IMR-90 (cell line): ENCODE measurements at regions not wholly inside any gene's neighbourhood (a gene's known extent, or its start where the extent isn't known, plus 50 kb on each side); places are given as distances from the start of the nearest gene placed in this dataset.

Source experiments
- ATAC-seq: fragments of 200-7000 bp; cut with Tn5 transposase; 2 replicates; pipeline ENCODE4 v1.9.1; 2020; ENCODE audit warnings: low read depth, mild to moderate bottlenecking, moderate library complexity
- BruUV-seq: library from RNA; stranded (reverse); fragments of 400-500 nt; replicated peaks from 2 replicates; lab custom pipeline; 2021; lab: Mats Ljungman, UMichigan
- CTCF ChIA-PET: fragments of 300-600 bp; formaldehyde crosslinking; extraction: SDS; loops from one replicate; lab custom pipeline; 2021; ENCODE audit warnings: antibody characterized with exemption; lab: Yijun Ruan, JAX
- POLR2A ChIA-PET: fragments of 300-600 bp; sonication (Branson Sonifier 250); formaldehyde crosslinking; loops from one replicate; lab custom pipeline; 2022; ENCODE audit warnings: antibody characterized with exemption; ENCODE audit not compliant: unreplicated experiment; lab: Charles Lee
- DNase-seq: peaks from one replicate; pipeline ENCODE4 v3.0.0; 2013
- H2AFZ ChIP-seq: replicated peaks from 2 replicates; pipeline ENCODE3; 2013; ENCODE audit warnings: low read length, mild to moderate bottlenecking; ENCODE audit not compliant: poor library complexity
- H2AK5ac ChIP-seq: 2 replicates; pipeline ENCODE4 v1.6.1; 2013; ENCODE audit warnings: low read depth, low read length, inconsistent platforms
- H2AK9ac ChIP-seq: replicated peaks from 2 replicates; pipeline ENCODE3; 2013; ENCODE audit warnings: mild to moderate bottlenecking, low read depth, low read length, moderate library complexity; ENCODE audit not compliant: poor library complexity
- H2BK120ac ChIP-seq: 2 replicates; pipeline ENCODE4 v1.6.1; 2013; ENCODE audit warnings: low read depth, low read length, inconsistent platforms
- H2BK15ac ChIP-seq: 3 replicates; pipeline ENCODE4 v1.6.1; 2013; ENCODE audit warnings: low read depth, low read length, inconsistent platforms
- H2BK20ac ChIP-seq: 2 replicates; pipeline ENCODE4 v1.6.1; 2013; ENCODE audit warnings: low read depth, mild to moderate bottlenecking, inconsistent platforms, low read length, moderate library complexity
- H2BK5ac ChIP-seq: 2 replicates; pipeline ENCODE4 v1.6.1; 2013; ENCODE audit warnings: mild to moderate bottlenecking, low read depth, low read length, inconsistent platforms; ENCODE audit not compliant: poor library complexity, severe bottlenecking
- H3K14ac ChIP-seq: replicated peaks from 2 replicates; pipeline ENCODE4 v1.6.1; 2013; ENCODE audit warnings: low read depth, low read length, inconsistent platforms
- H3K18ac ChIP-seq: 2 replicates; pipeline ENCODE4 v1.6.1; 2013; ENCODE audit warnings: low read depth, low read length, control low read depth
- H3K23ac ChIP-seq: 2 replicates; pipeline ENCODE4 v1.6.1; 2013; ENCODE audit warnings: low read depth, low read length, inconsistent platforms
- H3K27ac ChIP-seq: 2 replicates; pipeline ENCODE4 v1.5.1; 2013; ENCODE audit warnings: mild to moderate bottlenecking, control low read depth, low read length; ENCODE audit not compliant: insufficient read depth
- H3K27me3 ChIP-seq: 2 replicates; pipeline ENCODE4 v1.6.1; 2013; ENCODE audit warnings: low read length; ENCODE audit not compliant: control insufficient read depth, insufficient read depth
- H3K36me3 ChIP-seq: 2 replicates; pipeline ENCODE4 v1.6.1; 2013; ENCODE audit warnings: low read length, mixed read lengths; ENCODE audit not compliant: control insufficient read depth, insufficient read depth
- H3K4ac ChIP-seq: 2 replicates; pipeline ENCODE4 v1.6.1; 2013; ENCODE audit warnings: low read depth, low read length, inconsistent platforms
- H3K4me1 ChIP-seq: 2 replicates; pipeline ENCODE4 v1.6.1; 2013; ENCODE audit warnings: low read length, mixed read lengths; ENCODE audit not compliant: control insufficient read depth, insufficient read depth
- H3K4me2 ChIP-seq: 2 replicates; pipeline ENCODE4 v1.6.1; 2013; ENCODE audit warnings: low read depth, mild to moderate bottlenecking, control low read depth, low read length, moderate library complexity
- H3K4me3 ChIP-seq: 2 replicates; pipeline ENCODE4 v1.5.1; 2013; ENCODE audit warnings: low read depth, mild to moderate bottlenecking, control low read depth, low read length, moderate library complexity; ENCODE audit not compliant: insufficient read depth
- H3K56ac ChIP-seq: 2 replicates; pipeline ENCODE4 v1.6.1; 2013; ENCODE audit warnings: low read length, inconsistent platforms; ENCODE audit not compliant: insufficient read depth; ENCODE audit errors: extremely low read depth
- H3K79me1 ChIP-seq, 2 experiments: 2 replicates each; pipeline ENCODE4 v1.6.1; 2013; ENCODE audit warnings: low read length in 2 of 2, inconsistent platforms in 1 of 2, low read depth in 1 of 2
- H3K9ac ChIP-seq: 2 replicates; pipeline ENCODE4 v1.6.1; 2013; ENCODE audit warnings: low read depth, low read length, control low read depth
- H3K9me1 ChIP-seq: 2 replicates; pipeline ENCODE4 v1.6.1; 2013; ENCODE audit warnings: low read length, inconsistent platforms; ENCODE audit not compliant: insufficient read depth
- H3K9me3 ChIP-seq: 2 replicates; pipeline ENCODE4 v1.6.1; 2013; ENCODE audit warnings: low read length; ENCODE audit not compliant: control insufficient read depth, insufficient read depth
- H4K20me1 ChIP-seq: 2 replicates; pipeline ENCODE4 v1.6.1; 2013; ENCODE audit warnings: low read length, inconsistent platforms; ENCODE audit not compliant: insufficient read depth
- H4K5ac ChIP-seq: 2 replicates; pipeline ENCODE4 v1.6.1; 2013; ENCODE audit warnings: mild to moderate bottlenecking, low read depth, low read length, control low read depth
- H4K8ac ChIP-seq, 2 experiments: 2 replicates each; pipeline ENCODE4 v1.6.1; 2013; ENCODE audit warnings: low read depth in 2 of 2, low read length in 2 of 2, control low read depth in 1 of 2, inconsistent platforms in 1 of 2
- H4K91ac ChIP-seq: 2 replicates; pipeline ENCODE4 v1.6.1; 2013; ENCODE audit warnings: low read depth, low read length, inconsistent platforms; ENCODE audit not compliant: insufficient read depth
- CEBPB ChIP-seq: IDR thresholded peaks from 2 replicates; pipeline ENCODE4 v1.6.1; 2012; ENCODE audit warnings: low read depth, low read length, improper control_type of control experiment
- MAZ ChIP-seq: IDR thresholded peaks from 2 replicates; pipeline ENCODE4 v1.6.1; 2012; ENCODE audit warnings: low read depth, mild to moderate bottlenecking, low read length, improper control_type of control experiment, moderate library complexity, borderline replicate concordance
- MXI1 ChIP-seq: IDR thresholded peaks from 2 replicates; pipeline ENCODE4 v1.6.1; 2012; ENCODE audit warnings: low read depth, mild to moderate bottlenecking, low read length, moderate library complexity, borderline replicate concordance
- POLR2A ChIP-seq: IDR thresholded peaks from 2 replicates; pipeline ENCODE4 v1.6.1; 2012; ENCODE audit warnings: mild to moderate bottlenecking, low read depth, low read length
- RAD21 ChIP-seq: IDR thresholded peaks from 2 replicates; pipeline ENCODE4 v1.6.1; 2012; ENCODE audit warnings: low read length, improper control_type of control experiment
- RCOR1 ChIP-seq: IDR thresholded peaks from 2 replicates; pipeline ENCODE4 v1.6.1; 2012; ENCODE audit warnings: mild to moderate bottlenecking, low read length, improper control_type of control experiment; ENCODE audit not compliant: insufficient replicate concordance
- dilution Hi-C: fragments of 300-500 bp; cut with HindIII; formaldehyde crosslinking; loops from one replicate; pipeline ENCODE4 v1.14.3; 2018; ENCODE audit warnings: low sequenced_read_pairs; ENCODE audit not compliant: unreplicated experiment
- in situ Hi-C: fragments of 300-500 bp; cut with MboI; formaldehyde crosslinking; loops from 3 replicates; pipeline ENCODE4 v1.14.3; 2019; ENCODE audit warnings: low sequenced_read_pairs, inconsistent platforms, mixed read lengths
- intact Hi-C: fragments of 100-400 bp; cut with micrococcal nuclease; formaldehyde crosslinking; loops from 2 replicates; pipeline ENCODE4 v1.10.0; 2022
- TF ChIP-seq, protein P1 (sequence below): conservative IDR thresholded peaks from 2 replicates; pipeline ENCODE4 v1.5.1; 2012; ENCODE audit warnings: mild to moderate bottlenecking, low read depth, low read length, improper control_type of control experiment

DNA sequence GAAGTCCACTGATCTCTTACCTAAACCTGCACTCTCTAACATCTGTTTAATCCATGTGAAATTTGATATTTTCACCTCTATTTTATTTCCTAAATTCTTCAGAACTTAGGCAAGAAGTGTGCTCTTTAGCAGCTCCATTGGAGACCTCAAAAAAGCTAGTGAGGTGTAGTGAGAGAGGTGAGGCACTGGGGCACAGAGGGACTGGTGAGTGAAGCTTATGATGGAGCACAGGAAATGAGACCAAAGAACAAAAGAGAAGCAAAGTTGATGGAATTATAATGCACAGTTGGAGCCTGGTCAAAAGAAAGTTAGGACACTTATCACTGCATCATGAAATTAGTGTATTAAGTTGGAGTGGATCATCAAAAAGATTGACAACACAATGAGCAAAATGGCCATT is 1050.7 kb upstream of the NRXN1 start:
- H3K4me1 ChIP-seq, result no peaks in the 10 kb centered on the region
- TF ChIP-seq RCOR1 (no peak), RAD21 (no peak), POLR2A (no peak), MXI1 (no peak), MAZ (no peak), CEBPB (no peak)
- TF ChIP-seq, protein P1, sequence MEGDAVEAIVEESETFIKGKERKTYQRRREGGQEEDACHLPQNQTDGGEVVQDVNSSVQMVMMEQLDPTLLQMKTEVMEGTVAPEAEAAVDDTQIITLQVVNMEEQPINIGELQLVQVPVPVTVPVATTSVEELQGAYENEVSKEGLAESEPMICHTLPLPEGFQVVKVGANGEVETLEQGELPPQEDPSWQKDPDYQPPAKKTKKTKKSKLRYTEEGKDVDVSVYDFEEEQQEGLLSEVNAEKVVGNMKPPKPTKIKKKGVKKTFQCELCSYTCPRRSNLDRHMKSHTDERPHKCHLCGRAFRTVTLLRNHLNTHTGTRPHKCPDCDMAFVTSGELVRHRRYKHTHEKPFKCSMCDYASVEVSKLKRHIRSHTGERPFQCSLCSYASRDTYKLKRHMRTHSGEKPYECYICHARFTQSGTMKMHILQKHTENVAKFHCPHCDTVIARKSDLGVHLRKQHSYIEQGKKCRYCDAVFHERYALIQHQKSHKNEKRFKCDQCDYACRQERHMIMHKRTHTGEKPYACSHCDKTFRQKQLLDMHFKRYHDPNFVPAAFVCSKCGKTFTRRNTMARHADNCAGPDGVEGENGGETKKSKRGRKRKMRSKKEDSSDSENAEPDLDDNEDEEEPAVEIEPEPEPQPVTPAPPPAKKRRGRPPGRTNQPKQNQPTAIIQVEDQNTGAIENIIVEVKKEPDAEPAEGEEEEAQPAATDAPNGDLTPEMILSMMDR, result no peak
- H4K8ac ChIP-seq, result no peak overlapping the region
- H3K79me1 ChIP-seq, result no peaks in the 10 kb centered on the region
- H3K18ac ChIP-seq, result no peak overlapping the region
- no peaks in the 10 kb centered on the region for H3K36me3 ChIP-seq
- no peak overlapping the region for H4K5ac ChIP-seq
- intact Hi-C loops (no loop called here), dilution Hi-C loops (no loop called here), in situ Hi-C loops (no loop called here)
- POLR2A ChIA-PET, result no interaction called here
- BruUV-seq, result no TSS peak
- H2AK9ac ChIP-seq, result no peak overlapping the region
- no peaks in the 10 kb centered on the region for H3K27me3 ChIP-seq
- no peaks in the 10 kb centered on the region for H3K9me3 ChIP-seq
- DNase-seq, result no peak
- H2AFZ ChIP-seq, result no peak overlapping the region
- no peak overlapping the region for H3K23ac ChIP-seq
- no peak overlapping the region for H3K14ac ChIP-seq
- H2BK5ac ChIP-seq, result no peak overlapping the region
- H3K4ac ChIP-seq, result no peak overlapping the region
- H4K91ac ChIP-seq, result no peak overlapping the region
- H3K9ac ChIP-seq, result no peak overlapping the region
- no peak overlapping the region for H2BK15ac ChIP-seq
- no peak overlapping the region for H2BK20ac ChIP-seq
- ATAC-seq, result no peak
- no peak overlapping the region for H2AK5ac ChIP-seq
- H3K4me3 ChIP-seq, result no peak overlapping the region
- CTCF ChIA-PET, result no interaction called here
- no peaks in the 10 kb centered on the region for H3K9me1 ChIP-seq
- H3K27ac ChIP-seq, result no peak overlapping the region
- no peak overlapping the region for H3K56ac ChIP-seq
- H3K4me2 ChIP-seq, result no peak overlapping the region
- H4K20me1 ChIP-seq, result no peaks in the 10 kb centered on the region
- H2BK120ac ChIP-seq, result no peak overlapping the region
